Sigmoid colon (tissue), 4 donors: ENCODE measurements at regions not wholly inside any gene's neighbourhood (a gene's known extent, or its start where the extent isn't known, plus 50 kb on each side); places are given as distances from the start of the nearest gene placed in this dataset.

Experiments used
- POLR2AphosphoS5 ChIP-seq, 4 donors: sonication (generic); formaldehyde crosslinking; IDR thresholded peaks; one replicate each; pipeline ENCODE4 v1.6.1; 2017; ENCODE audit warnings: antibody characterized with exemption in 4 of 4
- TF ChIP-seq, protein P1 (sequence below), 4 experiments: fragments of 450-650 bp in 3 of 4; fragments of 200-600 bp in 1 of 4; IDR thresholded peaks; one replicate each; pipeline ENCODE4 v1.5.1; 2016 to 2019; ENCODE audit warnings: antibody characterized with exemption in 4 of 4, mild to moderate bottlenecking in 3 of 4, moderate library complexity in 2 of 4

DNA sequence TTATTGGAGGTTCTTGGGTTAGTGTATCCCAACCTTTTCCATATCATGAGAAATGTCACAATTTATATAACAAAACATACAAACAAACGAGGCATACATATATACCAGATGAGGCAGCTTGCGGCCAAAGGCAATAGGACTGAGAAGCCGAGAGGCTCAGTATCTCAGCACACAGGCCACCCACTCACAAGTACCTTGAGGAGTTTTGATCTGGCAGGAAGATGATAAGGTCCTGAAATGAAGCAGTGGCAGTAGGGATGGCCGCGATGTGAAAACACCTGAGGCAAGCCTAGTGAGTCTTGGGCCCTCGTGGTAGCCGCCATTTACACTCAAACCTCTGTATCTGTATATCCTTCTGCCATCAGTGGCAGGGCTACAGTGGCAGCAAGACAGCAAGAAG is 55.3 kb upstream of the PRPS1 start:
- TF ChIP-seq, protein P1, sequence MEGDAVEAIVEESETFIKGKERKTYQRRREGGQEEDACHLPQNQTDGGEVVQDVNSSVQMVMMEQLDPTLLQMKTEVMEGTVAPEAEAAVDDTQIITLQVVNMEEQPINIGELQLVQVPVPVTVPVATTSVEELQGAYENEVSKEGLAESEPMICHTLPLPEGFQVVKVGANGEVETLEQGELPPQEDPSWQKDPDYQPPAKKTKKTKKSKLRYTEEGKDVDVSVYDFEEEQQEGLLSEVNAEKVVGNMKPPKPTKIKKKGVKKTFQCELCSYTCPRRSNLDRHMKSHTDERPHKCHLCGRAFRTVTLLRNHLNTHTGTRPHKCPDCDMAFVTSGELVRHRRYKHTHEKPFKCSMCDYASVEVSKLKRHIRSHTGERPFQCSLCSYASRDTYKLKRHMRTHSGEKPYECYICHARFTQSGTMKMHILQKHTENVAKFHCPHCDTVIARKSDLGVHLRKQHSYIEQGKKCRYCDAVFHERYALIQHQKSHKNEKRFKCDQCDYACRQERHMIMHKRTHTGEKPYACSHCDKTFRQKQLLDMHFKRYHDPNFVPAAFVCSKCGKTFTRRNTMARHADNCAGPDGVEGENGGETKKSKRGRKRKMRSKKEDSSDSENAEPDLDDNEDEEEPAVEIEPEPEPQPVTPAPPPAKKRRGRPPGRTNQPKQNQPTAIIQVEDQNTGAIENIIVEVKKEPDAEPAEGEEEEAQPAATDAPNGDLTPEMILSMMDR (IDR thresholded peaks at IDR 0.05), result no peak
- TF ChIP-seq POLR2AphosphoS5 (IDR thresholded peaks at IDR 0.05), result no peak
